ENCODE measurements at regions not wholly inside any gene's neighbourhood (a gene's known extent, or its start where the extent isn't known, plus 50 kb on each side); places are given as distances from the start of the nearest gene placed in this dataset.
A peak's percentile ranks its signal among the peaks of the same experiment; 100 is the strongest.

GRCh38 chr2:235133837-235134236, 182.0 kb downstream of the SH3BP4 start:
- Histone ChIP-seq H3K4me1 (no peaks in the 10 kb centered on the region), H3K4me3 (no peak overlapping the region), H3K9me3 (no peaks in the 10 kb centered on the region), H3K36me3 (ENCODE audit: insufficient read depth in 1 of 2, low read depth in 1 of 2) (no peaks in the 10 kb centered on the region), H3K27ac (no peak overlapping the region), H3K27me3 (ENCODE audit: insufficient read depth in 3 of 3, low read length in 2 of 3) (no peaks in the 10 kb centered on the region)
- intact Hi-C loops (cut with DNase I): loop anchor here in 1 of 2 donors (10.0 kb wide), 2 partner anchors 361 to 541 kb away; partner anchors contain the start of gene AGAP1
- 59 to 79% (median 75%) methylated on average over 2 of the region's 2 CpGs for WGBS, 3 donors
- TF ChIP-seq, protein P1, sequence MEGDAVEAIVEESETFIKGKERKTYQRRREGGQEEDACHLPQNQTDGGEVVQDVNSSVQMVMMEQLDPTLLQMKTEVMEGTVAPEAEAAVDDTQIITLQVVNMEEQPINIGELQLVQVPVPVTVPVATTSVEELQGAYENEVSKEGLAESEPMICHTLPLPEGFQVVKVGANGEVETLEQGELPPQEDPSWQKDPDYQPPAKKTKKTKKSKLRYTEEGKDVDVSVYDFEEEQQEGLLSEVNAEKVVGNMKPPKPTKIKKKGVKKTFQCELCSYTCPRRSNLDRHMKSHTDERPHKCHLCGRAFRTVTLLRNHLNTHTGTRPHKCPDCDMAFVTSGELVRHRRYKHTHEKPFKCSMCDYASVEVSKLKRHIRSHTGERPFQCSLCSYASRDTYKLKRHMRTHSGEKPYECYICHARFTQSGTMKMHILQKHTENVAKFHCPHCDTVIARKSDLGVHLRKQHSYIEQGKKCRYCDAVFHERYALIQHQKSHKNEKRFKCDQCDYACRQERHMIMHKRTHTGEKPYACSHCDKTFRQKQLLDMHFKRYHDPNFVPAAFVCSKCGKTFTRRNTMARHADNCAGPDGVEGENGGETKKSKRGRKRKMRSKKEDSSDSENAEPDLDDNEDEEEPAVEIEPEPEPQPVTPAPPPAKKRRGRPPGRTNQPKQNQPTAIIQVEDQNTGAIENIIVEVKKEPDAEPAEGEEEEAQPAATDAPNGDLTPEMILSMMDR (IDR thresholded peaks at IDR 0.05): no peak
- ATAC-seq: no peak
- no peak for DNase-seq

GRCh38 chr2:235134420-235134819, 182.6 kb downstream of the SH3BP4 start:
- Histone ChIP-seq H3K27ac (no peak overlapping the region), H3K27me3 (ENCODE audit: insufficient read depth in 3 of 3, low read length in 2 of 3) (no peaks in the 10 kb centered on the region), H3K9me3 (no peaks in the 10 kb centered on the region), H3K36me3 (ENCODE audit: insufficient read depth in 1 of 2, low read depth in 1 of 2) (no peaks in the 10 kb centered on the region), H3K4me1 (no peaks in the 10 kb centered on the region), H3K4me3 (no peak overlapping the region)
- ATAC-seq (no peak), DNase-seq (no peak)
- TF ChIP-seq, protein P1 (IDR thresholded peaks at IDR 0.05): no peak
- 79 to 88% (median 83%) methylated on average over 3 of the region's 3 CpGs for WGBS, 3 donors
- intact Hi-C loops (cut with DNase I): loop anchor here in 1 of 2 donors (10.0 kb wide), 2 partner anchors 360 to 540 kb away; partner anchors contain the start of gene AGAP1

- intact Hi-C loops (cut with DNase I): loop anchor here (5.0 to 10.0 kb wide), 4 partner anchors 359 to 612 kb away; partner anchors contain the start of gene AGAP1 (in 1 of the 2)
- no peaks in the 10 kb centered on the region for H3K27me3 ChIP-seq (ENCODE audit: insufficient read depth in 3 of 3, low read length in 2 of 3)
- ATAC-seq: no peak
- WGBS, 3 donors: 94 to 96% (median 94%) methylated on average over 4 of the region's 4 CpGs
- no peaks in the 10 kb centered on the region for H3K9me3 ChIP-seq
- TF ChIP-seq, protein P1 (IDR thresholded peaks at IDR 0.05): no peak
- no peak overlapping the region for H3K27ac ChIP-seq
- H3K4me3 ChIP-seq: no peak overlapping the region
- no peaks in the 10 kb centered on the region for H3K36me3 ChIP-seq (ENCODE audit: insufficient read depth in 1 of 2, low read depth in 1 of 2)
- no peak for DNase-seq
- no peaks in the 10 kb centered on the region for H3K4me1 ChIP-seq
These were observed 183.6 kb downstream of the SH3BP4 start for GRCh38 chr2:235135195-235135965.

GRCh38 chr2:235135990-235136561, 184.3 kb downstream of the SH3BP4 start:
- Histone ChIP-seq H3K27ac (no peak overlapping the region), H3K4me1 (no peaks in the 10 kb centered on the region), H3K9me3 (no peaks in the 10 kb centered on the region), H3K27me3 (ENCODE audit: insufficient read depth in 3 of 3, low read length in 2 of 3) (no peaks in the 10 kb centered on the region), H3K36me3 (ENCODE audit: insufficient read depth in 1 of 2, low read depth in 1 of 2) (no peaks in the 10 kb centered on the region), H3K4me3 (no peak overlapping the region)
- 38 to 45% (median 39%) methylated on average over 19 of the region's 19 CpGs for WGBS, 3 donors
- TF ChIP-seq, protein P1 (IDR thresholded peaks at IDR 0.05): peak; percentile 68
- DNase-seq: peak; percentile 75 to 83
- intact Hi-C loops (cut with DNase I): loop anchor here (2.0 to 10.0 kb wide), 6 partner anchors 359 to 611 kb away; partner anchors contain the start of gene AGAP1 (in 1 of the 2)
- peak; percentile 58 to 73 (median 64) for ATAC-seq
